Nephron progenitor cell (in vitro differentiated cells): ENCODE measurements at regions not wholly inside any gene's neighbourhood (a gene's known extent, or its start where the extent isn't known, plus 50 kb on each side); places are given as distances from the start of the nearest gene placed in this dataset.

Experiments
- DNase-seq: peaks from one replicate; pipeline ENCODE4 v3.0.0; 2021
- H3K27ac Mint-ChIP-seq: 2 replicates; pipeline ENCODE4 v1.8.0; 2021; ENCODE audit warnings: mild to moderate bottlenecking, moderate library complexity, mixed read lengths
- H3K27me3 Mint-ChIP-seq: 2 replicates; pipeline ENCODE4 v1.8.0; 2021; ENCODE audit warnings: mild to moderate bottlenecking, low read depth, mixed read lengths; ENCODE audit not compliant: poor library complexity
- H3K36me3 Mint-ChIP-seq: 2 replicates; pipeline ENCODE4 v1.8.0; 2021; ENCODE audit warnings: low read depth, mixed read lengths
- H3K4me1 Mint-ChIP-seq: 2 replicates; pipeline ENCODE4 v1.8.0; 2021; ENCODE audit warnings: mixed read lengths
- H3K4me3 Mint-ChIP-seq: 2 replicates; pipeline ENCODE4 v1.8.0; 2021; ENCODE audit warnings: mild to moderate bottlenecking, moderate library complexity, mixed read lengths
- H3K9me3 Mint-ChIP-seq: 2 replicates; pipeline ENCODE4 v1.8.0; 2021; ENCODE audit warnings: mild to moderate bottlenecking, moderate library complexity, mixed read lengths
- CTCF ChIP-seq: fragments of 200-600 bp; sonication (generic); IDR thresholded peaks from 2 replicates; pipeline ENCODE4 v1.5.0; 2021; ENCODE audit warnings: antibody characterized with exemption

- no peak overlapping the region for H3K4me3 Mint-ChIP-seq
- H3K4me1 Mint-ChIP-seq, result peaks cover 47% of the 10 kb centered on the region
- no peak overlapping the region for H3K27ac Mint-ChIP-seq
- peaks cover 16% of the 10 kb centered on the region for H3K36me3 Mint-ChIP-seq
- no peak for TF ChIP-seq CTCF
- DNase-seq, result no peak
- no peaks in the 10 kb centered on the region for H3K27me3 Mint-ChIP-seq
- peaks cover 21% of the 10 kb centered on the region for H3K9me3 Mint-ChIP-seq
Observed at GRCh38 chr3:73327052-73327451, 265.6 kb downstream of the EBLN2 start.
